CD14-positive monocyte (primary cell): ENCODE measurements at regions not wholly inside any gene's neighbourhood (a gene's known extent, or its start where the extent isn't known, plus 50 kb on each side); places are given as distances from the start of the nearest gene placed in this dataset.

Experiments used
- DNase-seq, 3 donors: peaks; one replicate each; pipeline ENCODE4 v3.0.0-alpha.2; 2011 to 2022
- H2AFZ ChIP-seq: 2 replicates; pipeline ENCODE4 v1.6.0; 2012; ENCODE audit warnings: mild to moderate bottlenecking, low read depth, low read length, inconsistent platforms; ENCODE audit not compliant: insufficient read depth, poor library complexity, severe bottlenecking
- H3K27ac ChIP-seq, 2 donors: 1 replicate in 1 of 2; 2 replicates in 1 of 2; pipeline ENCODE4 v1.5.1; 2012 to 2013; ENCODE audit warnings: low read length in 2 of 2, control low read depth in 1 of 2, inconsistent platforms in 1 of 2, low read depth in 1 of 2, mild to moderate bottlenecking in 1 of 2
- H3K27me3 ChIP-seq, 2 donors: one replicate each; pipeline versions ENCODE4 v1.6.0 to v1.6.1; 2011 to 2013; ENCODE audit warnings: low read length in 2 of 2; ENCODE audit not compliant: control insufficient read depth in 2 of 2, insufficient read depth in 2 of 2
- H3K36me3 ChIP-seq, 2 donors: replicated peaks in 1 of 2; 1 replicate in 1 of 2; 2 replicates in 1 of 2; pipeline versions ENCODE4 v1.5.1 to v1.6.1; 2012 to 2013; ENCODE audit warnings: low read length in 2 of 2, control low read depth in 1 of 2, inconsistent platforms in 1 of 2, mild to moderate bottlenecking in 1 of 2; ENCODE audit not compliant: insufficient read depth in 2 of 2, control insufficient read depth in 1 of 2
- H3K4me1 ChIP-seq, 2 donors: 1 replicate in 1 of 2; 2 replicates in 1 of 2; pipeline versions ENCODE4 v1.5.1 to v1.6.1; 2012 to 2013; ENCODE audit warnings: low read length in 2 of 2, control low read depth in 1 of 2, inconsistent platforms in 1 of 2, mild to moderate bottlenecking in 1 of 2, moderate library complexity in 1 of 2; ENCODE audit not compliant: insufficient read depth in 2 of 2, control insufficient read depth in 1 of 2
- H3K4me2 ChIP-seq: replicated peaks from 2 replicates; pipeline ENCODE3; 2012; ENCODE audit warnings: low read length, moderate library complexity, mild to moderate bottlenecking; ENCODE audit not compliant: poor library complexity, severe bottlenecking; ENCODE audit errors: extremely low read depth
- H3K4me3 ChIP-seq, 3 experiments: fragments of 200-600 bp in 1 of 3; sonication (generic) in 1 of 3; replicated peaks in 1 of 3; 1 replicate in 2 of 3; 2 replicates in 1 of 3; pipeline ENCODE4 v1.5.1; 2011 to 2013; ENCODE audit warnings: low read length in 3 of 3, mild to moderate bottlenecking in 3 of 3, control low read depth in 2 of 3, low read depth in 2 of 3, inconsistent platforms in 1 of 3, moderate library complexity in 1 of 3
- H3K79me2 ChIP-seq: 2 replicates; pipeline ENCODE4 v1.6.0; 2012; ENCODE audit warnings: mild to moderate bottlenecking, control low read depth, inconsistent platforms, low read length, moderate library complexity; ENCODE audit not compliant: insufficient read depth
- H3K9ac ChIP-seq: 2 replicates; pipeline ENCODE4 v1.6.0; 2017; ENCODE audit warnings: low read length, mild to moderate bottlenecking; ENCODE audit not compliant: insufficient read depth, poor library complexity, severe bottlenecking
- H3K9me3 ChIP-seq, 2 donors: replicated peaks in 1 of 2; 1 replicate in 1 of 2; 2 replicates in 1 of 2; pipeline versions ENCODE4 v1.5.1 to v1.6.1; 2012 to 2013; ENCODE audit warnings: low read length in 2 of 2, control low read depth in 1 of 2; ENCODE audit not compliant: control insufficient read depth in 1 of 2, insufficient read depth in 1 of 2
- H4K20me1 ChIP-seq: 2 replicates; pipeline ENCODE4 v1.6.0; 2012; ENCODE audit warnings: mild to moderate bottlenecking, low read length, control low read depth, moderate library complexity; ENCODE audit not compliant: insufficient read depth
- H3K27ac Mint-ChIP-seq, 7 donors: one replicate each; pipeline ENCODE4 v1.8.0; 2020; ENCODE audit warnings: mild to moderate bottlenecking in 7 of 7, mixed read lengths in 7 of 7, moderate library complexity in 6 of 7, inconsistent platforms in 2 of 7
- H3K27me3 Mint-ChIP-seq, 3 donors: one replicate each; pipeline ENCODE4 v1.8.0; 2021 to 2022; ENCODE audit warnings: low read depth in 3 of 3, mild to moderate bottlenecking in 3 of 3, mixed read lengths in 3 of 3, moderate library complexity in 3 of 3, inconsistent platforms in 1 of 3
- H3K36me3 Mint-ChIP-seq, 2 donors: one replicate each; pipeline ENCODE4 v1.8.0; 2020; ENCODE audit warnings: mixed read lengths in 2 of 2, inconsistent platforms in 1 of 2, mild to moderate bottlenecking in 1 of 2
- H3K4me1 Mint-ChIP-seq: one replicate; pipeline ENCODE4 v1.8.0; 2020; ENCODE audit warnings: mild to moderate bottlenecking, mixed read lengths
- H3K4me3 Mint-ChIP-seq, 2 donors: one replicate each; pipeline ENCODE4 v1.8.0; 2020; ENCODE audit warnings: mild to moderate bottlenecking in 2 of 2, mixed read lengths in 2 of 2, moderate library complexity in 1 of 2
- H3K9me3 Mint-ChIP-seq, 7 donors: one replicate each; pipeline ENCODE4 v1.8.0; 2020 to 2022; ENCODE audit warnings: mixed read lengths in 7 of 7, mild to moderate bottlenecking in 6 of 7, moderate library complexity in 6 of 7, inconsistent platforms in 2 of 7
- WGBS: methylation state at CpG from one replicate; pipeline ENCODE4 v1.1.5; 2013; ENCODE audit warnings: missing lambda C conversion rate; ENCODE audit not compliant: insufficient coverage; 5-methylcytosine and 5-hydroxymethylcytosine counted together
- intact Hi-C, 2 donors: fragments of 100-400 bp; cut with micrococcal nuclease; formaldehyde crosslinking; loops; one replicate each; pipeline versions ENCODE4 v1.15.0 to v1.15.1; 2023
- TF ChIP-seq, protein P1 (sequence below): fragments of 200-600 bp; IDR thresholded peaks from one replicate; pipeline ENCODE4 v1.8.0; 2022; ENCODE audit warnings: antibody characterized with exemption, mild to moderate bottlenecking

DNA sequence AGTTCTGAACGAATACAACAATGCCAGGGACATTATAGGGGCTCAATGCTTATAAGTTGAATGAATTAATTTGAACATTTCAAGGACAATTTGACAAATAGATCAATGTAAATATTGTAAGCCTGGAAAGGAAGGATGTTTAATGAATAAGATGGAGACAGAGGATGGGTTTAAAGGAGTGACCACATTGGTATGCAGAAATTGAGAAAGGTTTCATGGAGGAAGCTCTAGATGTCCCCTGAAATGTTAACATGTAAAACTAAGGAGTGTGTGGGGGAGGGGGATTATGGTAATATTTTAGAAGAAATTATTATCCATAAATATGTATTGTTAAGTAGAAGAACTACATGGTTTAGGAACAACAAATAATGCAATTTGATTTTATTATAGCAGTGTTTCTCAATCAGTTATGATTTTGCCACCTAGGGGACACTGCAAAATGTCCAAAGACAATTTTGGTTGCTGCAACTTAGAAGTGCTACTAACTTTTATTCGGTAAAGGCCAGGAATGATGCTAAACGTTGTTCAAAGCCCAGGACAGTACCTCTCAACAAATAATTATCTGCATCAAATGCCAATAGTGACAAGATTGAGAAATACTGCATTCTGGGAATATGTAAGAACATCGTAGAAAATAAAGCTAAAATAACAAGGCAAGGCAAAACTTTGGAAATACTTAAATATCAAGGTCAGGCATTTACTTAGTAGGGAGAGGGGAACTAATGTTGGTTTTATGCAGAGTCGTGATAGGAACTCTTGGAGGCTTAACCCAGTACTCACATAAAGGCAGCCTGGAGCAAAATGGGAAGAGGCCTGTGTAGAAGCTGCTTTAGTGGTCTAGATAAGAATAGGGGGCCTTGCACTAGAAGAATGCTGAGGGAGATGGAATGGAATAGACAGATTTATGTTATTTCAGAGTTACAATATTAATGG lies 686.9 kb upstream of the CITED2 start:
- H3K4me2 ChIP-seq = no peak overlapping the region
- no peak overlapping the region for H3K9ac ChIP-seq
- intact Hi-C loops = no loop called here
- no peak overlapping the region for H3K27ac ChIP-seq
- H3K27me3 Mint-ChIP-seq = no peaks in the 10 kb centered on the region
- DNase-seq = no peak
- H3K9me3 ChIP-seq = no peaks in the 10 kb centered on the region
- no peak overlapping the region for H3K4me3 Mint-ChIP-seq
- H3K4me1 ChIP-seq = no peaks in the 10 kb centered on the region
- H3K36me3 Mint-ChIP-seq = no peaks in the 10 kb centered on the region
- no peaks in the 10 kb centered on the region for H3K79me2 ChIP-seq
- TF ChIP-seq, protein P1, sequence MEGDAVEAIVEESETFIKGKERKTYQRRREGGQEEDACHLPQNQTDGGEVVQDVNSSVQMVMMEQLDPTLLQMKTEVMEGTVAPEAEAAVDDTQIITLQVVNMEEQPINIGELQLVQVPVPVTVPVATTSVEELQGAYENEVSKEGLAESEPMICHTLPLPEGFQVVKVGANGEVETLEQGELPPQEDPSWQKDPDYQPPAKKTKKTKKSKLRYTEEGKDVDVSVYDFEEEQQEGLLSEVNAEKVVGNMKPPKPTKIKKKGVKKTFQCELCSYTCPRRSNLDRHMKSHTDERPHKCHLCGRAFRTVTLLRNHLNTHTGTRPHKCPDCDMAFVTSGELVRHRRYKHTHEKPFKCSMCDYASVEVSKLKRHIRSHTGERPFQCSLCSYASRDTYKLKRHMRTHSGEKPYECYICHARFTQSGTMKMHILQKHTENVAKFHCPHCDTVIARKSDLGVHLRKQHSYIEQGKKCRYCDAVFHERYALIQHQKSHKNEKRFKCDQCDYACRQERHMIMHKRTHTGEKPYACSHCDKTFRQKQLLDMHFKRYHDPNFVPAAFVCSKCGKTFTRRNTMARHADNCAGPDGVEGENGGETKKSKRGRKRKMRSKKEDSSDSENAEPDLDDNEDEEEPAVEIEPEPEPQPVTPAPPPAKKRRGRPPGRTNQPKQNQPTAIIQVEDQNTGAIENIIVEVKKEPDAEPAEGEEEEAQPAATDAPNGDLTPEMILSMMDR = no peak
- peaks cover 3% of the 10 kb centered on the region for H3K4me1 Mint-ChIP-seq
- no peaks in the 10 kb centered on the region for H4K20me1 ChIP-seq
- WGBS = 80% methylated on average over 1 of the region's 5 CpGs
- no peaks in the 10 kb centered on the region for H3K27me3 ChIP-seq
- H3K27ac Mint-ChIP-seq = no peak overlapping the region
- H3K4me3 ChIP-seq = no peak overlapping the region
- no peak overlapping the region for H2AFZ ChIP-seq
- peaks cover 0 to 3% (median 2%) of the 10 kb centered on the region in 7 donors for H3K9me3 Mint-ChIP-seq
- no peaks in the 10 kb centered on the region for H3K36me3 ChIP-seq

DNA sequence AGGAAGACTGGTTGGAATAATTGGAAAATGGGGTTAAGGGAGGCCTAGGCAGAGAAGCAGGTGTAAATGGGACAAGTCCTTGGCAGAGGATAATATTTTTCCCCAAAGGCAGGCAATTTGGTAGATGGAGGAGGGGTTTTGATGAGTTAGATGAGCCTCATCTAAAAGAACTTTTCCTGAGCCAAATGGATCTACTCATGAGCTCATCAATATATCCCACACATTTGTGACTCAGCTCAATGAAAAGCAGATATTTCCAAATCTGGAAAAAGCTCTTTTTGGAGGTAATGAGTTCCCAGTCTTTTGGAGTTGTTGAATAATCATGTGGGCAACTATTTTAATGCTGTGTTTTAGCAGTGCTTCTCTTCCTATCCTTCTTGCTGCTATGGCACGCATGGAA lies 685.5 kb upstream of the CITED2 start:
- WGBS = no CpG with 5 or more reads among the region's 1 CpG
- no peaks in the 10 kb centered on the region for H3K4me1 ChIP-seq
- no peak overlapping the region for H3K9ac ChIP-seq
- no peaks in the 10 kb centered on the region for H3K36me3 ChIP-seq
- TF ChIP-seq, protein P1 = no peak
- H3K4me3 ChIP-seq = no peak overlapping the region
- H3K4me1 Mint-ChIP-seq = peaks cover 3% of the 10 kb centered on the region
- H2AFZ ChIP-seq = no peak overlapping the region
- H4K20me1 ChIP-seq = no peaks in the 10 kb centered on the region
- intact Hi-C loops = no loop called here
- H3K79me2 ChIP-seq = no peaks in the 10 kb centered on the region
- no peaks in the 10 kb centered on the region for H3K27me3 ChIP-seq
- peaks cover 0 to 3% (median 2%) of the 10 kb centered on the region in 7 donors for H3K9me3 Mint-ChIP-seq
- H3K27ac ChIP-seq = no peak overlapping the region
- H3K36me3 Mint-ChIP-seq = no peaks in the 10 kb centered on the region
- H3K9me3 ChIP-seq = no peaks in the 10 kb centered on the region
- no peak overlapping the region for H3K4me2 ChIP-seq
- H3K4me3 Mint-ChIP-seq = no peak overlapping the region
- H3K27me3 Mint-ChIP-seq = no peaks in the 10 kb centered on the region
- no peak overlapping the region for H3K27ac Mint-ChIP-seq
- no peak for DNase-seq
